Neural progenitor cell (in vitro differentiated cells): ENCODE measurements at regions not wholly inside any gene's neighbourhood (a gene's known extent, or its start where the extent isn't known, plus 50 kb on each side); places are given as distances from the start of the nearest gene placed in this dataset.
"Not testable (repeated sequence)": the region's sequence is repeated elsewhere in the genome, so short reads cannot be mapped to it uniquely, and the experiment has no call there.

Source experiments
- EZH2 ChIP-seq: fragments of 200-600 bp; sonication (generic); IDR thresholded peaks from 2 replicates; pipeline ENCODE4 v1.6.1; 2017; ENCODE audit warnings: antibody characterized with exemption, mild to moderate bottlenecking, moderate library complexity
- TF ChIP-seq, protein P1 (sequence below): fragments of 200-600 bp; sonication (generic); IDR thresholded peaks from 2 replicates; pipeline ENCODE4 v1.5.1; 2017; ENCODE audit warnings: antibody characterized with exemption, mild to moderate bottlenecking

DNA sequence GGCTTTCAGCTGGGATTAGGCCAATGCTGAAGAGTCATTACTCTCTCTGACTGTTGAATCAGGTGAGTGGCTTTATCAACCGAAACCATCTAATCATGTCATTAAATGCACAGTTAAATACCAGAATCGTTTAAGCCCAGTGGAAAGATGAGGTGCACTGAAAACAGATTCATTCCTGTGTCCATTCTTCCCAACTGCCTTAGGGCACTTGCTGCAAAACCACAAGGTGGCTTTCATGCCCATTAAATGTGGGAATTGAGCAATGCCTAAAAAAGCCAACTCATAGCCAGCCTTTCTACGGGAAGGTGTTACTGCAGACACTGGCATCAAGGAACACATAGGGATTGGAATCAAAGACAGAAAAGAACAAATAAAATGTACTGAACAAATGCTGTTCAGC is 246.3 kb upstream of the NBPF12 start:
- TF ChIP-seq, protein P1, sequence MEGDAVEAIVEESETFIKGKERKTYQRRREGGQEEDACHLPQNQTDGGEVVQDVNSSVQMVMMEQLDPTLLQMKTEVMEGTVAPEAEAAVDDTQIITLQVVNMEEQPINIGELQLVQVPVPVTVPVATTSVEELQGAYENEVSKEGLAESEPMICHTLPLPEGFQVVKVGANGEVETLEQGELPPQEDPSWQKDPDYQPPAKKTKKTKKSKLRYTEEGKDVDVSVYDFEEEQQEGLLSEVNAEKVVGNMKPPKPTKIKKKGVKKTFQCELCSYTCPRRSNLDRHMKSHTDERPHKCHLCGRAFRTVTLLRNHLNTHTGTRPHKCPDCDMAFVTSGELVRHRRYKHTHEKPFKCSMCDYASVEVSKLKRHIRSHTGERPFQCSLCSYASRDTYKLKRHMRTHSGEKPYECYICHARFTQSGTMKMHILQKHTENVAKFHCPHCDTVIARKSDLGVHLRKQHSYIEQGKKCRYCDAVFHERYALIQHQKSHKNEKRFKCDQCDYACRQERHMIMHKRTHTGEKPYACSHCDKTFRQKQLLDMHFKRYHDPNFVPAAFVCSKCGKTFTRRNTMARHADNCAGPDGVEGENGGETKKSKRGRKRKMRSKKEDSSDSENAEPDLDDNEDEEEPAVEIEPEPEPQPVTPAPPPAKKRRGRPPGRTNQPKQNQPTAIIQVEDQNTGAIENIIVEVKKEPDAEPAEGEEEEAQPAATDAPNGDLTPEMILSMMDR = not testable (repeated sequence)
- not testable (repeated sequence) for TF ChIP-seq EZH2
